ENCODE measurements at regions not wholly inside any gene's neighbourhood (a gene's known extent, or its start where the extent isn't known, plus 50 kb on each side); places are given as distances from the start of the nearest gene placed in this dataset.

DNA sequence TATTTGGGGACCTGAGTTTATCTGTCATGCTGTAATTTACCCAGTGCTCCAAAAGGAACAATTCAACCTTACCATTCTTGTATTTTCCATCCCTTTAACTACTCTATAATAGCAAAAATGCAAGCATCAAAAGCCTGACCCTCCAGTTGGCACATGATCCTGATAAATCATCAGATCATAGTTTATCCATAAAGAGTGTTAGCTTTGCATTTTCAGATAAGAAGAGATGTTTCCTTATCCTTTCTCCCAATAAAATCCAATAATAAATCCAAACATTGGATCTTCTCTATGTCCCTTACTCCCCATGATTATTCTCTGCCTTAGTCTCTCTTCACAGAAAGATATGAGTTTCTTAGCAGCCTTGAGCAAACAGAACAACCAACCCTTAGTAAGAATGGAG, 134.9 kb downstream of the FSCB start:
- Histone ChIP-seq H3K4me3 (ENCODE audit: low read depth, low read length) (no peak overlapping the region), H3K9me3 (ENCODE audit: control insufficient read depth, insufficient read depth, low read length) (no peaks in the 10 kb centered on the region), H3K27ac (ENCODE audit: low read depth, low read length) (no peak overlapping the region), H3K27me3 (ENCODE audit: control insufficient read depth, insufficient read depth, low read length) (no peaks in the 10 kb centered on the region)
- TF ChIP-seq, protein P1, sequence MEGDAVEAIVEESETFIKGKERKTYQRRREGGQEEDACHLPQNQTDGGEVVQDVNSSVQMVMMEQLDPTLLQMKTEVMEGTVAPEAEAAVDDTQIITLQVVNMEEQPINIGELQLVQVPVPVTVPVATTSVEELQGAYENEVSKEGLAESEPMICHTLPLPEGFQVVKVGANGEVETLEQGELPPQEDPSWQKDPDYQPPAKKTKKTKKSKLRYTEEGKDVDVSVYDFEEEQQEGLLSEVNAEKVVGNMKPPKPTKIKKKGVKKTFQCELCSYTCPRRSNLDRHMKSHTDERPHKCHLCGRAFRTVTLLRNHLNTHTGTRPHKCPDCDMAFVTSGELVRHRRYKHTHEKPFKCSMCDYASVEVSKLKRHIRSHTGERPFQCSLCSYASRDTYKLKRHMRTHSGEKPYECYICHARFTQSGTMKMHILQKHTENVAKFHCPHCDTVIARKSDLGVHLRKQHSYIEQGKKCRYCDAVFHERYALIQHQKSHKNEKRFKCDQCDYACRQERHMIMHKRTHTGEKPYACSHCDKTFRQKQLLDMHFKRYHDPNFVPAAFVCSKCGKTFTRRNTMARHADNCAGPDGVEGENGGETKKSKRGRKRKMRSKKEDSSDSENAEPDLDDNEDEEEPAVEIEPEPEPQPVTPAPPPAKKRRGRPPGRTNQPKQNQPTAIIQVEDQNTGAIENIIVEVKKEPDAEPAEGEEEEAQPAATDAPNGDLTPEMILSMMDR (IDR thresholded peaks at IDR 0.05; ENCODE audit: low read depth, low read length) = no peak
- CTCF ChIA-PET = no interaction called here
- POLR2A ChIA-PET = no interaction called here
- no peak for DNase-seq (ENCODE audit: low read depth, low spot score)

DNA sequence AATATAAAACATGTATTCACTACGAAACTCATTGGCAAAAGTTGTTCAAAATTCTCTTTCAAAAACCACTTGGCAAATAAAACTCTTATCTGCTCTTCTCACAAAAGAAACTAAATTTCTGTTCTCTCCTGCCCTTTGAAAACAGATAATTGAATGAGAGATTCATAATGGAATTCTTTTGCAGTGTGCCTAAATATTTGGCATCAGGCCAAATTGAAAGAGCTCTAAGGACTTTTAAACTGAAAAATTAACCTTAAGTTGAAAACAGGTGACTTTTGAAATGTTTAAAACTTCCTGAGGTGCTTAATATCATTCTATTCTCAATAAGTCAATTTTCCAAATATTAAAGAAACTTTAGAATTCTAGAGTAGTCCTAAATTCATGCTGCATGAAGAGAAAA, 136.4 kb downstream of the FSCB start:
- no peak overlapping the region for H3K4me3 ChIP-seq (ENCODE audit: low read depth, low read length)
- ChIA-PET CTCF (no interaction called here), POLR2A (no interaction called here)
- no peaks in the 10 kb centered on the region for H3K9me3 ChIP-seq (ENCODE audit: control insufficient read depth, insufficient read depth, low read length)
- DNase-seq (ENCODE audit: low read depth, low spot score) = no peak
- TF ChIP-seq, protein P1 (IDR thresholded peaks at IDR 0.05; ENCODE audit: low read depth, low read length) = no peak
- no peak overlapping the region for H3K27ac ChIP-seq (ENCODE audit: low read depth, low read length)
- no peaks in the 10 kb centered on the region for H3K27me3 ChIP-seq (ENCODE audit: control insufficient read depth, insufficient read depth, low read length)

DNA sequence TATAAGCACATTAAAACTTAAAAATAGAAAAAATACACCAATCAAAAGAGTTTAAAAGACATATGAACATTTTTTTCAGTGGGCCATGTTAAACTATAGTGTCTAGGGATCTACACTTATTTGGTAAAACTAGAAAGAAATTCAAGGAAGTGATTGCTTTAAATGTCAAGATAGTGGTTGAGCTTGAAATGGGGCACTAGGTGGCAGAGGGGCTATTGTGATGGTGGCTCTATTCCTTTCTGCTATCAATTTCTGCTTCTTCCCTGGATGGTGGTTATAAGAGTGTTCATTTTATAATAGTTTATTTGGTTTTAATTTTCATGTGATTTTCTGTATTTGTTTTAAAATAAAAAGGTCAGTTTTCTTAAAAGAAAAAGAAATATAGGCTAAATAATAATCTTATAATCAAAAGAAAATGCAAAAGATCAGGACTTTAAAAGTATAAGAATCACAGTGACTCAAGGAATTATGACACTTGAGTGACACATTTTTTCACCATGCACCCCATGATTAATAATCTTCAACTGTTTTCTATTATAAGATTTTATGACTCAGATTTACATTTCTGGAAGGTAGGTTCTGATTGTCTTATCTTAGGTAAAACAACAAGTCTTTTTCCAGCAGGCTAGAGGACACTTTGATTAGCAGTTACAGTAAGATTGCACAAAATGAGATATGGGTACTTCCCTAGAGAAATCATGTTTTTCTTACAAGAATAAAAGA, 137.5 kb downstream of the FSCB start:
- Histone ChIP-seq H3K4me3 (ENCODE audit: low read depth, low read length) (no peak overlapping the region), H3K9me3 (ENCODE audit: control insufficient read depth, insufficient read depth, low read length) (no peaks in the 10 kb centered on the region), H3K27ac (ENCODE audit: low read depth, low read length) (no peak overlapping the region), H3K27me3 (ENCODE audit: control insufficient read depth, insufficient read depth, low read length) (no peaks in the 10 kb centered on the region)
- POLR2A ChIA-PET = no interaction called here
- TF ChIP-seq, protein P1 (IDR thresholded peaks at IDR 0.05; ENCODE audit: low read depth, low read length) = no peak
- CTCF ChIA-PET = no interaction called here
- DNase-seq (ENCODE audit: low read depth, low spot score) = no peak

DNA sequence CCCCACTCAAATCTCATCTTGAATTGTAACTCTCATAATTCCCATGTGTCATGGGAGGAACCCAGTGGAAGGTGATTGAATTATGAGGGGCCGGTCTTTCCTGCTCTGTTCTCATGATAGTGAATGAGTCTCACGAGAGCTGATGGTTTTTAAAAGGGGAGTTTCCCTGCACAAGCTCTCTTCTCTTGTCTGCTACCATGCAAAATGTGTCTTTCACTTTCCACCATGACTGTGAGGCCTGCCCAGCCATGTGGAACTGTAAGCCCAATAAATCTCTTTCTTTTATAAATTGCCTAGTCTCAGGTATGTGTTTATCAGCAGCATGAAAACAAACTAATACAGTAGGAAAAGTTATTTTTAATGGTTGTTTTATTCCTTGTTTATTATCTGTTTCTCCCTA, 146.0 kb downstream of the FSCB start:
- H3K9me3 ChIP-seq (ENCODE audit: control insufficient read depth, insufficient read depth, low read length) = no peaks in the 10 kb centered on the region
- no peaks in the 10 kb centered on the region for H3K27me3 ChIP-seq (ENCODE audit: control insufficient read depth, insufficient read depth, low read length)
- POLR2A ChIA-PET = no interaction called here
- DNase-seq (ENCODE audit: low read depth, low spot score) = no peak
- TF ChIP-seq, protein P1 (IDR thresholded peaks at IDR 0.05; ENCODE audit: low read depth, low read length) = no peak
- CTCF ChIA-PET = no interaction called here
- no peak overlapping the region for H3K27ac ChIP-seq (ENCODE audit: low read depth, low read length)
- H3K4me3 ChIP-seq (ENCODE audit: low read depth, low read length) = no peak overlapping the region

DNA sequence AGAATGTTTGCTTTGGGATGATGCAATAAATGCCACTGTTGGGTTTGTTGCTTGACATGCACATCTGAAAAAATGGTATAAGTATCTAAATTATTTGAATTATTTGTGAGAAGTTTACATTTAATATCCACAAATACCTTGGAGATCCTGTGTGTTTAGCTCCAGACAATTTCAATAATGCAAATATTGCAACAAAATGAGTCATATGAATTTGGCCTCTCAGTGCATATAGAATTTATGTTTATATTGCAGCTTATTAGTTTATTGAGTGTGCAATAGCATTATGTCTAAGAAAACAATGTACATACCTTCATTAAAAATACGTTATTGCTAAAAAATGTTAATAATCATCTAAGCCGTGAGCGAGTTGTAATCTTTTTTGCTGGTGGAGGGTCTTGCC, 153.3 kb downstream of the FSCB start:
- Histone ChIP-seq H3K4me3 (ENCODE audit: low read depth, low read length) (no peak overlapping the region), H3K27me3 (ENCODE audit: control insufficient read depth, insufficient read depth, low read length) (no peaks in the 10 kb centered on the region), H3K9me3 (ENCODE audit: control insufficient read depth, insufficient read depth, low read length) (no peaks in the 10 kb centered on the region), H3K27ac (ENCODE audit: low read depth, low read length) (no peak overlapping the region)
- ChIA-PET CTCF (no interaction called here), POLR2A (no interaction called here)
- TF ChIP-seq, protein P1 (IDR thresholded peaks at IDR 0.05; ENCODE audit: low read depth, low read length) = no peak
- no peak for DNase-seq (ENCODE audit: low read depth, low spot score)

All from AG04450 (cell line).